G401.6 (cell line): ENCODE measurements at regions not wholly inside any gene's neighbourhood (a gene's known extent, or its start where the extent isn't known, plus 50 kb on each side); places are given as distances from the start of the nearest gene placed in this dataset.

Experiments
- FAIRE-seq: peaks from 2 replicates; lab custom pipeline; 2012; peaks lifted over from hg19 to GRCh38; lab: Jason Lieb, UNC

GRCh38 chr2:173770947-173771678, 194.1 kb downstream of the SP3 start:
- no peak for FAIRE-seq

DNA sequence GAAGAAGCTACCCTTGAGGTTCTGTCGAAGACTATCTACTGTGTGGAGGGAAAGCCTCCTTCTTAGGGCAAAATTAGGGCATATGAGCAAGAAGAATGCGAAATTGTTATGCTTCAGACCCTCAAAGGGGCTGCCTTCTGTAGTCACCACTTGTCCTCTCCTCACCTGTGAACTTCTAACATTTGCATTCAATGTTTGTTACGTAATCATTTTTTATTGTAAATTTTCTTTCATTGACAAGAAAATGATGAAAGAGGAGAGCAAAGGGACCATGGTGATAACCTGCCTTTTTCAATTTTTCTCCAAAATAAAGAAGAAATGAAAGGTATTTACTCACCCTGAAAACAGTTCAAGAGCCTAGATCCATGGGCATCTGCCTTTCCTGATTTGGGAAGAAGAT, 193.0 kb downstream of the SP3 start:
- no peak for FAIRE-seq

- FAIRE-seq: no peak
Observed at GRCh38 chr2:173773076-173773475, 192.1 kb downstream of the SP3 start.

- no peak for FAIRE-seq
Observed at GRCh38 chr2:173775440-173775839, 189.7 kb downstream of the SP3 start.

DNA sequence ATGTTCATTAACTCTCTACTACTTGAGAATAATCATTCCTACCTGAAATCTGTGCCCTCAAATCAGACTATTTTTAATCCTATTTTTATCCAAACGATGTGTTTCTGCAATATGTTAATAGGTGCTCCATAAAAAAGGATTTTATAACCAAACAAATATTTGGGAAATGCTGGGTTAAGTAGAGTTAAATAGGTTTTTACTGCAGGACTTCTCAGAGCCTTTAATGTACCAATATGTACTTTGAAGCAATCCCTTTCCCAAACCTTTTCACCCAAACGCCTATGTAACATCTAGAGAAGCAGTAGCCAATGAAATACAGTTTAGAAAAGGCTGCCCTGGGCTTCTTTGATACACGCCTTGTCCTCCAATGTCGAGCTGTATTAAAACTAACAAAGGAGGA, 182.5 kb downstream of the SP3 start:
- no peak for FAIRE-seq

DNA sequence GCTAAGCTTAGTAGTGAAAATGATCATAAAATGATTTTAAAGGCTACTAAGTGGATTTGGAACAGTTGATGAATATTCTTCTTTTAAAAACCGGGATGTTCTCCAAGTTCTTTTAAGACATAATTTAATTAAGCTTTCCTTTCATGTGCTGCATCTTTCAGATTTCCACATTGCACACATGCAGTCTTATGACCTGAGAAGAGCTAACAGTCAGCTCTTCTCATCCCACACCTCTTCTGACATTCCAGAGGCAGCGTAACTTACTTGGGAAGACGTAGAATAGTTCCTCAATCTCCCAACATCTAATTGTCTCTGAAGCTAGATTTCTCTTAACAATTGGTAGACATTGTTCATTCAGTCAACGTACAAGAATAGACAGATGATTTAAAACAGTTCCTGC, 181.8 kb downstream of the SP3 start:
- FAIRE-seq: no peak

DNA sequence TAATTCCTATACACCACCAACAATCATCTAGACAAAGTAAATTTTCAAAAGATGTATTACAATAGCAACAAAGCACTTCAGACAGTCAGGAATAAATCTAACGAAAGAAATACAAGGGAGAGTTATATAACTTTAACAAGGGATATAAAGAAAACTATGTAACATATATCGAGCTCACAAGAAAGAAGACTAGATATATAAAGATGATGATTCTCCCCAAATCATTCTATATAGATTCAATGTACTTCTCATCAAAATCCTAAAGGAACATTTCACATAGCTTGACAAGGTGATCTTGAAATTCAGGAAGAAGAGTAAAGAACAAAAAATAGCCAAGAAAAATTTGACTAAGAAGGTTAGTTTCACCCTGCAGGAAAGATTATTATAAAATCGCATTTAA, 179.4 kb downstream of the SP3 start:
- FAIRE-seq: no peak

GRCh38 chr2:173791502-173791901, 173.7 kb downstream of the SP3 start:
- no peak for FAIRE-seq

GRCh38 chr2:173792166-173792565, 173.0 kb downstream of the SP3 start:
- no peak for FAIRE-seq

DNA sequence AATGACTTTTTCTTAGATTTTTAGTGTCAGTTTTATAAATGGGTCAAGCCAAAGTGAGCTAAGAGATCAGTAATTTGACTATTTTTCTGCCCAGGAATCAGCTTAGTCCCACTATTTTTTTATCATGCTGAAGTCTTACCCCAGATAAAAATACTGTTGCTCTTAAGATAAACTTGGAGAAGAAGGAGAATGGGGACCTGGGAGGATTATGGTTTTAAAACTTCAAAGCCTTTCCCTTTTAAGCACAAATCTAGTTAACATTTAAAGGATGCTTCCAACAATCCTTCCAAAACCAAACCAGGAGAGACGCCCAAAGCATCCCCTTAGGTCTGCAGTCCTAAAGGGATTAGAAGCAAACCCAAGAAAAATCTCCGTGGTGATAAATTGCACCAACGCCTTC, 172.4 kb downstream of the SP3 start:
- no peak for FAIRE-seq

DNA sequence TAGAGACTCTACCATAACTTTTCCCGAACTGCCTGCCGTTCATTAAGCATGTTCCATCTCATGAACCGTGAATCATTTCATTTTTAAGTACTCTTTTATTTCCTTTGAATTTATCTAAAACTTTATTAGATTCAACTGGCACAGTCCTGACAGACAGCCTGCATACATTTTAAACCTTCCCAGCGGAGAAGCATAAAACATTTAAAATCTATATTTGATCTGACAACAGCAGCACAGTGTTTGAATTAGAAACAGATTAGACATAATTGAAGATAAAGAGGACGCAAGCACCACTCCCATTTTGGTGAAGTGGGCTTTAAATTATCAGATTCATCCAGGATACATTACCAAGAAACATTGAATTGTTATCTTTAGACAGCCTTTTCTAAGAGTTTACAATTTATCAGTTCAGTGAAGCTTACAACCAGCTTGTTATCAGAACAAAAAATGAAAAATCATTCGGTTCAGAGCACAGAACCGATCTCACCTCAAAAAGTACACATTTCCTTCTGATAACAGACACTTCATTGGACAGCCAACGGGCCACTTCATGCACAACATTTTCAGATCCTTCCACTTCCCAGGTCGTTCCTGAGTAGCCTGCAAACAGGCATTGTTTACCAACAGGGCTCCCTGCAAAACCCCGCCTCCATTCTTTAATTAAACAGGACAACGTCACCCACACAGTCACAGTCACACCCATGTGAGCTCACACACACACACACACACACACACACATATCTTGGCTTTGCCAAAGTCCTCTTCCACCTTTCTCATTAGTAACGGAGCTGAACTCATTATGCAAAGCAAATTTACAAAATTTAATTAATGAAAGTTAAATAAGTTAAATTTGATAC, 171.2 kb downstream of the SP3 start:
- FAIRE-seq: no peak

DNA sequence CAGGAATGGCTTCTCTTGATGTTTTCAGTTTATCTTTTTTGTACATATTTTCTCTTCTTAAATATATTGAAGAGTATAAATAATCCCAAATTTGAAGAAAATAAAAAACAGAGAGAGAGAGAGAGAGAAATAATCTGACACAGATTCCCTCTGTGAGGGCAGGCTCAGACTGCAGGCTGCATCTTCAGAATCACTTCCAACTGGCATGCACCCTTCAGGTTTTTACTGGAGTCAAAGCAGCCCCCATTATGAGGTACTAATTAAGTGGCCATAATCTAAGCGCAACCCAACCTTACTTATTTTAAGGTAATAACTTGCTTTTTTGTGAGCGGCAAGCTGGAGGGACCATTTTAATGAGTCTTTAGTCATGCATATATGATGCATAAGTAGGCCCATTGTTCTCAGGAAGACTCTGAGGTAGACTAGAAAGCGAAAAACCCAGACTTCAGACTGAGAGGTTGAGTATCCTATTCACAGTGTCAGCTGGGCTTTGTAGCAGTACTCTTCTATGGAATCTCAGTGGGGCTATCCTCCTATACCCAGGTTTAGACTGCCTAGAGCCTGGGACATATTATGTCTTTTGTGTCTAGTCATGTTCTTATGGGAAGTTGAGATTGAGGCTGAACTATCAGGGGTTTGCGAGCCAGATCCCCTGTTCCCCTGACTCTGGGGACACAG, 167.4 kb downstream of the SP3 start:
- no peak for FAIRE-seq

DNA sequence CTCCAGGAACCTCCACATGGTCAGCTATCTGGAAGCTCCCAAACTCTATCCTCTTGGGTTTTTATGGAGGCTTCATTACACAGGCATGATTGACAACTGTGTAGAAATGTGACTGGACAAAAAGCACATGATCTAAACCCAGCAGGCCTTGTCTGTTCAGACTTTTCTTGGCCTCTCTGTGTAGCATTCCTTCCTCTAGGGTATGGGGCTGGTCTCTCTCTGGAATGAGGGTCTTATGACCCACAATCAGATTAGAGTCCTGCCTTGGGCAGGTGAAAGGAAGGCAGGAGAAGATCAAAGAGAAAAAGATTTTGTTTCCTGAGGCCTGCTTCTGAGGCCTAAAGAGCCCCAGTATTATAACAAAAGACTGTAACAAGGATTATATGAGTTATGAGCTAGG, 162.7 kb downstream of the SP3 start:
- FAIRE-seq: no peak

- no peak for FAIRE-seq
Observed at GRCh38 chr2:173803449-173803848, 161.7 kb downstream of the SP3 start.

DNA sequence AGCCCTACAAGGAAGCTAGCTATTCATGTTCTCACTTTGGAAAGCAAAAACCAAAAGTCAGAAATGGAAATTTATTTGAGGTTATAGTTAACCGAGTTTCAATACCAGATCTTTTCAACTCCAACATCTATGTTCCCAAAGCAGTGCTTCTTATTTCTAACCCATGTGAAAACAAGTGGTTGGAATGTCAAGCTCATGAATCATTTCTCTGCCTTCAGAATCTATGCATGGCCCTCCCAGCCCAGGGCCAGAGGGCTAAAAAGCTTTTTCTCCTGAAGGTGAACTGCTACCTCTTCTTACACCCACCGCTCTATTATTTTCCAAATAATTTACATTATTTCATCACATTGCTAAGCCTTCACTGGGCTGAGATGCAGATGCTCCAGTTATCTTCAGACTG, 158.4 kb downstream of the SP3 start:
- no peak for FAIRE-seq

- FAIRE-seq: no peak
Observed at GRCh38 chr2:173808718-173809117, 156.5 kb downstream of the SP3 start.

DNA sequence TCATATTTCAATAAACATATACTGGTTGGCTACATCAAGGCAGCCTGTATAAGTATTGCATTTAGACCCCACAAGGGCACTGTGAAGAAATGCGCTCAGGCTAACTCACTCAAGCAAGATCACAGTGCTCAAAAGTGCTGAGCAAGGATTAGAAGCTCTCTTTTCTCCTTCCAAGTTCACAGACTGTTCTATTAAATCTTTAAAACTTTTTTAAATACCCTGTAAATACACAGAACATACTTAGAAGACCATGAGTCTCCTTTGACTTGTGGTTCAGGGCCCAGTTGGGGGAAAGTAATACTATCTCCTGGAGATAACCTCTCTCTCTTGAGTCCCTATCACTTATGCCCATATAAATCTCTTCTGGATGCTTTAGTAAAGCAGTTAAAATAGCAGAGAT, 152.9 kb downstream of the SP3 start:
- no peak for FAIRE-seq

DNA sequence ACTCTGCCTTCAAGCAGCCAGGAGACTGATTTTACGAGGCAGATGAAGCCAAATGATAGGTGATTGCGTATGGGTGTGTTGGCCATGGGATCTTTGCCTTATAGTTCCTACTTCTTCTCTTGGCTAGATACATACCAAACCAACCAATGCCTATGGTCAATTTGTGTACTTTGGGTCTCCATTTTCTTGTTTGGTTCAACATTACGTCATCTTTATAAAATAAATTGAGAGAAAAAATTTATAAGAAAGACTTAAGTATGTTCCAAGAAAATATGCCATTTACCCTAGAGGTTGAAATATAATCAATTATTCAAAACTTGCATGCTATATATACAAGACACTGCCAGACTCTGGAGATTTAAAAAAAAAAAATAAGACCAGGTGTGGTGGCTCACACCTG, 150.9 kb downstream of the SP3 start:
- no peak for FAIRE-seq

- FAIRE-seq: no peak
Observed at GRCh38 chr2:173815772-173816171, 149.4 kb downstream of the SP3 start.

DNA sequence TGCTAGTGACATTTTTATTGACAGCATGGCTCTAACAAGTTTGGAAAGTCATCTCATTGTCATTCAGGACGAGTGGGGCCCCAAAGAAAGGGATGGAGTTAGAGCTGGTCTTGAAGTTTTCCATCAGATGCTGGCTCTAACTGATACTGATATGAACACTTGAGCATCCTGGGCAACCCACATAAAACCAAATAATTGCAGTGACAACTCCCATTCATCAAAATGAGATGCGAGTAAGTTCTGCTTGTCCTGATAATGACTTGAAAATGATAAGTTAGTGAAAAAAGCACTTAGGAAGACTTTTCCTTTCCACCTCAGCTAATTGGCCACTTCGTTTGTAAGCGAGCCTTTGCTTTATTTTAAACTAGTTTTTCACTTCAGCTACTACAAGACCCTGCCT, 147.6 kb downstream of the SP3 start:
- no peak for FAIRE-seq

DNA sequence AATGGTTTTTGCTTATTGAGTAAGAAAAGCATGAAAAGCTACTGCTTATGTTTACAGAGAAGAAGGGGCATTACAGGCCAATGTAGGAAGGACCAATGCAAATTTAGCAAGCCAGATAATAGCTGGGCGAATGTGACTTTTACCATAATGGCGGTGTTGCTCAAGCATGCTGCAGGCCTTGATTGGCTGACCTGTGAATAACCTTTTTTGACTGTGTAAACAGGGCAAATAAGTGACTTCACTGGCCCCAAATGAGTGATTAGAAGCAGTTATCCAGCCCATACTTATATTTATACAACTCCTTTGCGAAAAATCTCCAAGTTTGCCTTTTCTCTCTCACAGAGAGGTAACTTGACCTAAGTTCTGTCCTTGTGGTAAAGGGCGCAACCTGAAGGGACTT, 146.9 kb downstream of the SP3 start:
- FAIRE-seq: no peak

DNA sequence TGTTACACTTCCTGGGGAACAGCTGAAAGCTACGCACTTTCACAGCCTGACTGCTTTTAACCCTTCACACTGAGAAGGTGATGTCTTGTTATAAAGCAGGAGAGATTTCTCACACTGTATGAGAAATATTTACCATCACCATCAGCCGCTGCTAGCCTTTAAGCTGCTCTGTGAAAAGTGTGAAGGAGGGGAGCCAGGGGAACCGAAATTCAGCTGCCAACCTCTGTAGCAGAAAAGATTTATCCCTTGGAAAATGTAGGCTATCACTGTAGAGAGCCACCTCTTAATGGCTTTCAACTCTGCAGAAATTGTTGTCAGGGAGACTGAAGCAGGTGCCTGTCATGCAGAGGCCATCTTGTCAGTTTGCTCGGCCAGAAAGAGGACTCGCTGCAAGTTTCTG, 145.3 kb downstream of the SP3 start:
- no peak for FAIRE-seq

GRCh38 chr2:173821451-173821850, 143.7 kb downstream of the SP3 start:
- no peak for FAIRE-seq
